ENCODE measurements at regions not wholly inside any gene's neighbourhood (a gene's known extent, or its start where the extent isn't known, plus 50 kb on each side); places are given as distances from the start of the nearest gene placed in this dataset.

- no peaks in the 10 kb centered on the region for H3K4me1 ChIP-seq
- no peak for ATAC-seq
- H3K4me3 ChIP-seq: no peak overlapping the region
- H3K9me3 ChIP-seq: no peaks in the 10 kb centered on the region
- no peaks in the 10 kb centered on the region for H3K36me3 ChIP-seq
- H3K27me3 ChIP-seq: no peaks in the 10 kb centered on the region
- no peak for TF ChIP-seq POLR2A (IDR thresholded peaks at IDR 0.05)
- TF ChIP-seq EP300 (IDR thresholded peaks at IDR 0.05): no peak
- TF ChIP-seq CTCF (IDR thresholded peaks at IDR 0.05): no peak
- no peak for TF ChIP-seq POLR2AphosphoS5 (IDR thresholded peaks at IDR 0.05)
- no peak overlapping the region for H3K27ac ChIP-seq
Observed at GRCh38 chr4:106647451-106647850, 278.9 kb upstream of the GIMD1 start.

GRCh38 chr4:106629268-106629625 is 260.7 kb upstream of the GIMD1 start:
- no peak for ATAC-seq
- H3K27ac ChIP-seq: no peak overlapping the region
- H3K27me3 ChIP-seq: no peaks in the 10 kb centered on the region
- H3K4me3 ChIP-seq: no peak overlapping the region
- no peaks in the 10 kb centered on the region for H3K4me1 ChIP-seq
- 33 to 42% methylated on average over 1 of the region's 1 CpG for WGBS, 2 donors (ENCODE audit: low coverage in 1 of 2)
- TF ChIP-seq CTCF (IDR thresholded peaks at IDR 0.05) (no peak), POLR2A (IDR thresholded peaks at IDR 0.05) (no peak), POLR2AphosphoS5 (IDR thresholded peaks at IDR 0.05) (no peak), EP300 (IDR thresholded peaks at IDR 0.05) (no peak)
- no peaks in the 10 kb centered on the region for H3K9me3 ChIP-seq
- H3K36me3 ChIP-seq: no peaks in the 10 kb centered on the region

GRCh38 chr4:106628586-106629267 is 260.1 kb upstream of the GIMD1 start:
- no peak overlapping the region for H3K4me3 ChIP-seq
- no peaks in the 10 kb centered on the region for H3K9me3 ChIP-seq
- WGBS, 2 donors (ENCODE audit: low coverage in 1 of 2): 45 to 75% methylated on average over 2 to 3 of the region's 4 CpGs
- H3K27ac ChIP-seq: no peak overlapping the region
- TF ChIP-seq CTCF (IDR thresholded peaks at IDR 0.05) (no peak), POLR2AphosphoS5 (IDR thresholded peaks at IDR 0.05) (no peak), EP300 (IDR thresholded peaks at IDR 0.05) (no peak), POLR2A (IDR thresholded peaks at IDR 0.05) (no peak)
- no peaks in the 10 kb centered on the region for H3K4me1 ChIP-seq
- no peaks in the 10 kb centered on the region for H3K27me3 ChIP-seq
- H3K36me3 ChIP-seq: no peaks in the 10 kb centered on the region
- no peak for ATAC-seq

GRCh38 chr4:106627051-106627450 is 258.5 kb upstream of the GIMD1 start:
- no peak for ATAC-seq
- WGBS, 2 donors (ENCODE audit: low coverage in 1 of 2): 81 to 86% methylated on average over 3 of the region's 3 CpGs

More at GRCh38 chr4:106627051-106627450, 258.5 kb upstream of the GIMD1 start:
- H3K9me3 ChIP-seq: no peaks in the 10 kb centered on the region
- H3K36me3 ChIP-seq: no peaks in the 10 kb centered on the region
- H3K27me3 ChIP-seq: no peaks in the 10 kb centered on the region
- H3K4me3 ChIP-seq: no peak overlapping the region
- TF ChIP-seq POLR2AphosphoS5 (IDR thresholded peaks at IDR 0.05) (no peak), EP300 (IDR thresholded peaks at IDR 0.05) (no peak), CTCF (IDR thresholded peaks at IDR 0.05) (no peak), POLR2A (IDR thresholded peaks at IDR 0.05) (no peak)
- no peak overlapping the region for H3K27ac ChIP-seq
- no peaks in the 10 kb centered on the region for H3K4me1 ChIP-seq
